ENCODE measurements at regions not wholly inside any gene's neighbourhood (a gene's known extent, or its start where the extent isn't known, plus 50 kb on each side); places are given as distances from the start of the nearest gene placed in this dataset.

DNA sequence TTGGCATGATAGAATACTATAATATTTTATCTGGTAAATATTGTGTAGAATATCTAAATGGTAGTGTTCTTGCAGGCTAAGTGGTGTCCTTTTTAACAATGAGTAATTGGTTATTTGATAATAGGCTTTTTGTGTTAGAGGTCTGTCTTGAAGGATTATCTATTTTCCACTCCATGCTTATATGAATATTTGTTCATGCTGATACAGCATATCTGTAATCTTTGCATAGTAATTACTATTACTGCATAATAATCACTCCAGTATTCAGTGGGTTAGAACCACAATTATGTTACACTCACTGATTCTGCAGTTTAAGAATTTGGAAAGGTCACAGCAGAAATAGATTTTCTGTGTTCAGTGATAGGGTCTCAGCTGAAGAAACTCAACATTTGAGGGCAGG is 1229.9 kb downstream of the MAT2B start:
- no peaks in the 10 kb centered on the region for H3K9me3 ChIP-seq
- no peaks in the 10 kb centered on the region for H3K4me1 ChIP-seq
- H3K4me3 ChIP-seq: no peak overlapping the region
- ATAC-seq: no peak
- no peaks in the 10 kb centered on the region for H3K27me3 ChIP-seq
- DNase-seq: no peak
- H3K27ac ChIP-seq: no peak overlapping the region
- no peak for TF ChIP-seq POLR2A (IDR thresholded peaks at IDR 0.05)
- TF ChIP-seq, protein P1, sequence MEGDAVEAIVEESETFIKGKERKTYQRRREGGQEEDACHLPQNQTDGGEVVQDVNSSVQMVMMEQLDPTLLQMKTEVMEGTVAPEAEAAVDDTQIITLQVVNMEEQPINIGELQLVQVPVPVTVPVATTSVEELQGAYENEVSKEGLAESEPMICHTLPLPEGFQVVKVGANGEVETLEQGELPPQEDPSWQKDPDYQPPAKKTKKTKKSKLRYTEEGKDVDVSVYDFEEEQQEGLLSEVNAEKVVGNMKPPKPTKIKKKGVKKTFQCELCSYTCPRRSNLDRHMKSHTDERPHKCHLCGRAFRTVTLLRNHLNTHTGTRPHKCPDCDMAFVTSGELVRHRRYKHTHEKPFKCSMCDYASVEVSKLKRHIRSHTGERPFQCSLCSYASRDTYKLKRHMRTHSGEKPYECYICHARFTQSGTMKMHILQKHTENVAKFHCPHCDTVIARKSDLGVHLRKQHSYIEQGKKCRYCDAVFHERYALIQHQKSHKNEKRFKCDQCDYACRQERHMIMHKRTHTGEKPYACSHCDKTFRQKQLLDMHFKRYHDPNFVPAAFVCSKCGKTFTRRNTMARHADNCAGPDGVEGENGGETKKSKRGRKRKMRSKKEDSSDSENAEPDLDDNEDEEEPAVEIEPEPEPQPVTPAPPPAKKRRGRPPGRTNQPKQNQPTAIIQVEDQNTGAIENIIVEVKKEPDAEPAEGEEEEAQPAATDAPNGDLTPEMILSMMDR (IDR thresholded peaks at IDR 0.05): no peak
- H3K36me3 ChIP-seq: no peaks in the 10 kb centered on the region
- intact Hi-C loops (cut with DNase I): no loop called here

DNA sequence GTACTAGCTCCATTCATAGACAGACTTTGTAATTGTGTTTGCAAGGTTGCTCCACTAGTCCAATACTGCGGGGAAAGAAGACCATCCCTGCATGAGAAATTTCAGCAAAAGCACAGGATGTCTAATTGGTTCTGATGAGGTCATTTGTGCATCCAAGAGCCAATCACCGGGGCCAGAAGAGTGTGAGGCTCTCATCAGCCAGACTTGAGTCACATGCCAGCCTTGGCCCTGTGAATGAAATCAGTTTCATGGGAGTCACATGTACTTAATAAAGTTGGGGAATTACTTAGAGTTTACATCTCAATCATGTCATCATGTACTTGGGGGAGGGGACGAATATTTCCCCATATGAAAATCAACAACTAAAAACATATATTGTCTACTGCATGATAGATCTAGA is 1236.0 kb downstream of the MAT2B start:
- Histone ChIP-seq H3K9me3 (no peaks in the 10 kb centered on the region), H3K27me3 (no peaks in the 10 kb centered on the region), H3K4me1 (no peaks in the 10 kb centered on the region), H3K4me3 (no peak overlapping the region), H3K27ac (no peak overlapping the region), H3K36me3 (no peaks in the 10 kb centered on the region)
- no peak for ATAC-seq
- 30% methylated on average over 3 of the region's 3 CpGs for WGBS (ENCODE audit: insufficient coverage, low coverage, low lambda C conversion rate, missing lambda C conversion rate)
- intact Hi-C loops (cut with DNase I): no loop called here
- no peak for DNase-seq
- TF ChIP-seq POLR2A (IDR thresholded peaks at IDR 0.05): no peak
- TF ChIP-seq, protein P1 (IDR thresholded peaks at IDR 0.05): no peak

DNA sequence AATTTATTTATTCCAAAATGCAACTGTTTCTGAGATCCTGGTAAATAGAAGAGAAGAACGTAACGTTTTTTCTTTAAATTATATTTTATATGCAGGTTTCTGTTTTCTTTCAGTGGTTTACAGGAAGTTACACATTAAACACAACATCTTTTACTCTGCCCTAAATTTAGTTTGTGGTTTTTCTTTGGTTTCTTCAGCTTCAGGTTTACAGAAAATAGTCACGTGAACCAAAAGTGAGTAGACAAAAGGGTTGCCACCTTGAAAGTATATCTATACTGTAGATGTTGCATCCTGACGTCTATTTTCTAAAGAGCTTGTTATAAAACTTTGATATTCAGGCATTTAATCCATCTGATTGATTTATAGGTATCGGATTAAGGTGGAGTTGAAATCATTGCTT is 1236.6 kb downstream of the MAT2B start:
- H3K4me3 ChIP-seq: no peak overlapping the region
- TF ChIP-seq, protein P1 (IDR thresholded peaks at IDR 0.05): no peak
- TF ChIP-seq POLR2A (IDR thresholded peaks at IDR 0.05): no peak
- 30% methylated on average over 5 of the region's 5 CpGs for WGBS (ENCODE audit: insufficient coverage, low coverage, low lambda C conversion rate, missing lambda C conversion rate)
- no peak for DNase-seq
- H3K9me3 ChIP-seq: no peaks in the 10 kb centered on the region
- no peak for ATAC-seq
- H3K4me1 ChIP-seq: no peaks in the 10 kb centered on the region
- intact Hi-C loops (cut with DNase I): no loop called here
- no peaks in the 10 kb centered on the region for H3K27me3 ChIP-seq
- H3K36me3 ChIP-seq: no peaks in the 10 kb centered on the region
- H3K27ac ChIP-seq: no peak overlapping the region

DNA sequence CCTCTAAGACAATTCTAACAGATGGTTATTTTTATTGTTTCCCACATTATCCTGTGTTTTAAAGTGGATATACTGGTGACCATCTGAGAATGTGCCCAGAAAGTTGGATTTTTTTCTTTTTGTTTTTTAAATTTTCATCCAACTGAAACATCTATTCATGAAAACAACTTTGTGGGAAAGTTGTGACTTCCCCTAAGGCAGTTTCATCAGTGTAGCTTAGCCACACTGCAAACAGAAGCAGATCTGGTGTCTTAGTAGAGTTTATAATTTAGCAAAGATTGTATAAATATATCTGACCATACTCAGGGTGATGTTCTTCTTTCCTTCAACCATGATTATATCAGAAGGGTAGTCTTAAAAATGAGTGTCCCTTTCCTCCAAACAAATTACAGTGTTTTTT is 1241.3 kb downstream of the MAT2B start:
- Histone ChIP-seq H3K4me3 (no peak overlapping the region), H3K27ac (no peak overlapping the region), H3K4me1 (no peaks in the 10 kb centered on the region), H3K27me3 (no peaks in the 10 kb centered on the region), H3K9me3 (no peaks in the 10 kb centered on the region), H3K36me3 (no peaks in the 10 kb centered on the region)
- intact Hi-C loops (cut with DNase I): no loop called here
- DNase-seq (no peak), ATAC-seq (no peak)
- TF ChIP-seq, protein P1 (IDR thresholded peaks at IDR 0.05): no peak
- no peak for TF ChIP-seq POLR2A (IDR thresholded peaks at IDR 0.05)

DNA sequence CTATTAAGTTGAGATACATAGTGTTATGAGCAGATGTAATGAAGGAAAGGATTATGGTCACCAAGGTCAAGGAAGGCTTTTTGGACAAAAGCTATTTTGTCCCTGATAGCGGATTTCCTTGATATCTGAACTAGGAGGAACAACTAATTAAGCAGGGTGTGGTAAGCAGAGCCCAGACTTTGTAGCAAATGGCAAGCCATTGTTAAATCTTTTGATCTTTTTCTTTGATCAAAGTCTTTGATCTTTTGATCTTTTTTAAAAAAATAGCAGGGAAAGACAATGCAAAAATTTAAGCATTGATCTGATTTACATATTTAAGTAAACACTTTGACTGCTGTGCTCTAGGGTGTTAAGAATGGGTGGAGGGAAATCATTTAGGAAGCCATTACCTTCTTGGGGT is 1242.0 kb downstream of the MAT2B start:
- Histone ChIP-seq H3K27ac (no peak overlapping the region), H3K36me3 (no peaks in the 10 kb centered on the region), H3K4me1 (no peaks in the 10 kb centered on the region), H3K27me3 (no peaks in the 10 kb centered on the region), H3K4me3 (no peak overlapping the region), H3K9me3 (no peaks in the 10 kb centered on the region)
- no peak for DNase-seq
- no peak for ATAC-seq
- intact Hi-C loops (cut with DNase I): no loop called here
- 47% methylated on average over 1 of the region's 1 CpG for WGBS (ENCODE audit: insufficient coverage, low coverage, low lambda C conversion rate, missing lambda C conversion rate)
- no peak for TF ChIP-seq POLR2A (IDR thresholded peaks at IDR 0.05)
- TF ChIP-seq, protein P1 (IDR thresholded peaks at IDR 0.05): no peak
